Kidney (tissue), 13 donors: ENCODE measurements at regions not wholly inside any gene's neighbourhood (a gene's known extent, or its start where the extent isn't known, plus 50 kb on each side); places are given as distances from the start of the nearest gene placed in this dataset.

ENCODE experiments used
- DNase-seq, 5 donors: peaks; one replicate each; pipeline ENCODE4 v3.0.0-alpha.2; 2013 to 2020
- FAIRE-seq: peaks from 2 replicates; lab custom pipeline; 2012; peaks lifted over from hg19 to GRCh38; lab: Jason Lieb, UNC
- H3K27ac ChIP-seq, 2 donors: one replicate each; pipeline ENCODE4 v1.7.0; 2013; ENCODE audit warnings: low read depth in 2 of 2, low read length in 2 of 2, inconsistent platforms in 1 of 2
- H3K27me3 ChIP-seq: one replicate; pipeline ENCODE4 v1.7.1; 2013; ENCODE audit warnings: low read length, inconsistent platforms; ENCODE audit not compliant: control insufficient read depth, insufficient read depth
- H3K36me3 ChIP-seq, 3 donors: one replicate each; pipeline versions ENCODE4 v1.7.0 to v1.7.1; 2013; ENCODE audit warnings: low read length in 3 of 3, control low read depth in 1 of 3, inconsistent platforms in 1 of 3; ENCODE audit not compliant: insufficient read depth in 3 of 3, control insufficient read depth in 2 of 3
- H3K4me1 ChIP-seq, 3 donors: one replicate each; pipeline versions ENCODE4 v1.7.0 to v1.7.1; 2013; ENCODE audit warnings: low read length in 3 of 3, inconsistent platforms in 1 of 3, low read depth in 1 of 3; ENCODE audit not compliant: control insufficient read depth in 2 of 3, insufficient read depth in 2 of 3
- H3K4me3 ChIP-seq, 3 donors: one replicate each; pipeline versions ENCODE4 v1.7.0 to v1.8.1; 2013; ENCODE audit warnings: low read length in 3 of 3, control low read depth in 1 of 3, inconsistent platforms in 1 of 3
- H3K9ac ChIP-seq, 3 donors: one replicate each; pipeline versions ENCODE4 v1.7.0 to v1.7.1; 2013; ENCODE audit warnings: low read length in 3 of 3, control low read depth in 1 of 3, inconsistent platforms in 1 of 3
- H3K9me3 ChIP-seq, 3 donors: one replicate each; pipeline versions ENCODE4 v1.7.0 to v1.7.1; 2013; ENCODE audit warnings: low read length in 3 of 3, control low read depth in 1 of 3, inconsistent platforms in 1 of 3; ENCODE audit not compliant: control insufficient read depth in 2 of 3, insufficient read depth in 1 of 3
- intact Hi-C: fragments of 100-400 bp; cut with DNase I; formaldehyde crosslinking; loops from one replicate; pipeline ENCODE4 v1.11.1; 2022
- TF ChIP-seq, protein P1 (sequence below): IDR thresholded peaks from 3 replicates; pipeline ENCODE4 v1.5.1; 2012; ENCODE audit warnings: mild to moderate bottlenecking, moderate library complexity, borderline replicate concordance; ENCODE audit not compliant: insufficient read depth; ENCODE audit errors: extremely low read depth
- donor health status: control.
- donor health status: control.
- donor health status: control.
- donor health status: control.
- donor health status: control.
- donor health status: DM: yes; HTN: yes; CAD: no.
- donor health status: Normal renal cell carcinoma (clear cell type).

GRCh38 chr5:167812871-167813270 lies 478.6 kb upstream of the WWC1 start:
- no peak overlapping the region for H3K4me3 ChIP-seq
- no peak overlapping the region for H3K9ac ChIP-seq
- no peaks in the 10 kb centered on the region for H3K27me3 ChIP-seq
- no peak overlapping the region for H3K27ac ChIP-seq
- intact Hi-C loops = no loop called here
- H3K36me3 ChIP-seq = no peaks in the 10 kb centered on the region
- FAIRE-seq = no peak
- TF ChIP-seq, protein P1, sequence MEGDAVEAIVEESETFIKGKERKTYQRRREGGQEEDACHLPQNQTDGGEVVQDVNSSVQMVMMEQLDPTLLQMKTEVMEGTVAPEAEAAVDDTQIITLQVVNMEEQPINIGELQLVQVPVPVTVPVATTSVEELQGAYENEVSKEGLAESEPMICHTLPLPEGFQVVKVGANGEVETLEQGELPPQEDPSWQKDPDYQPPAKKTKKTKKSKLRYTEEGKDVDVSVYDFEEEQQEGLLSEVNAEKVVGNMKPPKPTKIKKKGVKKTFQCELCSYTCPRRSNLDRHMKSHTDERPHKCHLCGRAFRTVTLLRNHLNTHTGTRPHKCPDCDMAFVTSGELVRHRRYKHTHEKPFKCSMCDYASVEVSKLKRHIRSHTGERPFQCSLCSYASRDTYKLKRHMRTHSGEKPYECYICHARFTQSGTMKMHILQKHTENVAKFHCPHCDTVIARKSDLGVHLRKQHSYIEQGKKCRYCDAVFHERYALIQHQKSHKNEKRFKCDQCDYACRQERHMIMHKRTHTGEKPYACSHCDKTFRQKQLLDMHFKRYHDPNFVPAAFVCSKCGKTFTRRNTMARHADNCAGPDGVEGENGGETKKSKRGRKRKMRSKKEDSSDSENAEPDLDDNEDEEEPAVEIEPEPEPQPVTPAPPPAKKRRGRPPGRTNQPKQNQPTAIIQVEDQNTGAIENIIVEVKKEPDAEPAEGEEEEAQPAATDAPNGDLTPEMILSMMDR = no peak
- H3K9me3 ChIP-seq = no peaks in the 10 kb centered on the region
- H3K4me1 ChIP-seq = no peaks in the 10 kb centered on the region
- no peak for DNase-seq

DNA sequence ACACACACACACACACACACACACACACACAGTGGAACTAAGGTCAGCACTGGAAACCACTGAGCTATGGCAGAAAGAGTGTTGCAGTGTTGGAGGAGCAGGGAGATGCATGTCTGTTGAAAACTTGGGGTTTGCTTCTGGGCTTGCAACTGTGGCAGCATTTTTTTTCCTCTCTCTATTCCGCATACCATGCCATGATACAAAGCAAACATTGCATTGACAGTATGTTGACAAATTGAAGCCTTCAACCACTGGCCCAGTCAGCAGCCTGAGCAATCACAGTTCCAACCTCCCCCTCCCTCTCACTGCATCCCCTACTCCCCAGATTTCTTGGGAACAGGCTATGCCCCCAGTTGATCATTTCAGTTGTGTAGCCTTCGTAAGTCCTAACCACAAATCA lies 478.1 kb upstream of the WWC1 start:
- Histone ChIP-seq H3K27ac (no peak overlapping the region), H3K9me3 (no peaks in the 10 kb centered on the region), H3K27me3 (no peaks in the 10 kb centered on the region), H3K4me1 (no peaks in the 10 kb centered on the region), H3K4me3 (no peak overlapping the region), H3K36me3 (no peaks in the 10 kb centered on the region), H3K9ac (no peak overlapping the region)
- TF ChIP-seq, protein P1 = no peak
- DNase-seq (no peak), FAIRE-seq (no peak)
- intact Hi-C loops = no loop called here

GRCh38 chr5:167814040-167814439 lies 477.4 kb upstream of the WWC1 start:
- intact Hi-C loops = no loop called here
- TF ChIP-seq, protein P1 = no peak
- no peaks in the 10 kb centered on the region for H3K4me1 ChIP-seq
- no peak for DNase-seq
- H3K27ac ChIP-seq = no peak overlapping the region
- no peaks in the 10 kb centered on the region for H3K9me3 ChIP-seq
- no peak for FAIRE-seq
- no peak overlapping the region for H3K4me3 ChIP-seq
- H3K9ac ChIP-seq = no peak overlapping the region
- H3K27me3 ChIP-seq = no peaks in the 10 kb centered on the region
- H3K36me3 ChIP-seq = no peaks in the 10 kb centered on the region

DNA sequence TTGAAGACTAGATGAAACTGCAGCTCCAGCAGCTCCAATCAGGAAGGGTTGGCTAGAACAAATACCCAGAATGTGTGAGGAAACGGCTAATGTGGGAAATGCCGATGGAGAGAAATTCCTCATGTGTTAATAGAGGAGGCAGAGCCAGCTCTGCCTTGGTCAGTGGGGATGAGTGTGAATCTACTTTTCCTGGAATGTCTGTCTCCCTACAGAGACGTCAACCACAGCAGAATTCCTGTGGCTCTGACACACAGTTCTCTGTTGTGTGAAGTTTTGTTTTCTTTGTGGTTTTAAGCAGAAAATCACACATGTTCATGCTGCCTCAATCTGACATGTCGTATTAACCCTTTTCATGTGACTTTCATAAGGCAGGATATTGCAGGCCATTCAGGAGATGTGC lies 476.6 kb upstream of the WWC1 start:
- TF ChIP-seq, protein P1 = no peak
- no peaks in the 10 kb centered on the region for H3K36me3 ChIP-seq
- intact Hi-C loops = no loop called here
- no peaks in the 10 kb centered on the region for H3K9me3 ChIP-seq
- no peaks in the 10 kb centered on the region for H3K27me3 ChIP-seq
- H3K27ac ChIP-seq = no peak overlapping the region
- no peak overlapping the region for H3K9ac ChIP-seq
- DNase-seq (no peak), FAIRE-seq (no peak)
- H3K4me3 ChIP-seq = no peak overlapping the region
- no peaks in the 10 kb centered on the region for H3K4me1 ChIP-seq
